ENCODE measurements at regions not wholly inside any gene's neighbourhood (a gene's known extent, or its start where the extent isn't known, plus 50 kb on each side); places are given as distances from the start of the nearest gene placed in this dataset.
"Not testable (repeated sequence)": the region's sequence is repeated elsewhere in the genome, so short reads cannot be mapped to it uniquely, and the experiment has no call there.

DNA sequence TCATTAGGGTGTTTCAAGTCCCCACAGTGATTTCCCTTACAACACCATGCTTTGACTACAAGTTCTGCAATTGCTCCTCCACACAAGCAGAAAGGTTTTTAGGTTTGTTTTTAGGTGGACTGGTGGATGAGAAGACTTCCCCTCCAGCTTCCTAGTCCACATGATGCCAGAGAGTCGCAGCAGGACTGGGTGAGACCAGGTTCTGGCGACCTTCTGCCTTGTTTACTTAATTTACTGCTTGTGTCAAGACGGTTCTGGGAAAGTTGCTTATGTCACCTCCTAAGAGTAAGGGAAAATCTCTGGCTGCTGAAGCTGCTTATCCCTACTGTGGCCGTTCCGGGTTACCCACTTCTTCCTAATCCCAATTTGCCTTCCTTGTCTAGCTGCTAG is 76.4 kb downstream of the GLUL start:
- DNase-seq (ENCODE audit: extremely low spot score): no peak
- ChIA-PET CTCF (interaction anchor here (1.5 kb wide), 1 partner anchor 39 kb away, joined by 3 read pairs; no protein-coding TSS in a partner anchor), POLR2A (no interaction called here)
- no peak for TF ChIP-seq CTCF (IDR thresholded peaks at IDR 0.05; ENCODE audit: control extremely low read depth, extremely low read depth, low read depth, missing control alignments)

DNA sequence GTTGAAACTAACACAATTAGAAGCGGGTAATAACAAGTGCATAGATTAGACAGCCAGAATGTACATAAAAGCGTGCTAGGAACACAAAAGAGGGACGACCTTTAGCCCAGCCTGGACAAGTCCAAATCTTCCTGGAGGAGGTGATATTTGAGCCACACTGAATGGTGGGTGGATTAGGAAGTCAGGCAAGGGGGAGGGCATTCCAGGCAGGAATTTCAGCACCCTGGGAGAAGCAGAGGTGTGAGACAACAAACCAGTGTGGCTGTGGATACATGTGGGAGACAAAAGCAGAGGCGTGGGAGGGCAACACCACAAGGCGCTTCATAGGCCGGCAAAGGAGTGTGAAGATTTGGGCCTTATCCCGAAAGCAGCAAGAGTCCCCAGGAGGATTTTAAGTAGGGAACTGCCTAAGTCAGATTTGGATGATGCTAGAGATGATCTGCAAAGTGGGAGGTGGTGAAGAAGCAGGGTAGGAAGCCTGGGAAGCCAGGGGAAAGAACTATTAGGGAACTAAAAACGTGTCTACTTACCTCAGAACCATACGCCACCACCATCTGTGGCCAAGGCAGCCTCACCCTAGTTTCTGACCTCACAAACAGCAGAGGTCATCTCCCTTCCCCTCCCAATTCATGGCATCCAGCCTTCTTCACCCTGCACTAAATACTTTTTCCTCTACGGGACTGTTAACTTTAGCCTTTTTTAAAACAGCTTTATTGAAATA is 81.8 kb downstream of the GLUL start:
- no peak for TF ChIP-seq CTCF (IDR thresholded peaks at IDR 0.05; ENCODE audit: control extremely low read depth, extremely low read depth, low read depth, missing control alignments)
- no peak for DNase-seq (ENCODE audit: extremely low spot score)
- ChIA-PET POLR2A (no interaction called here), CTCF (interaction anchor here (0.8 to 1.2 kb wide), 3 partner anchors 15 to 59 kb away, joined by 3 read pairs; no protein-coding TSS in a partner anchor)

- ChIA-PET POLR2A (no interaction called here), CTCF (interaction anchor here (0.7 to 0.8 kb wide), 2 partner anchors 30 to 32 kb away, joined by 3 read pairs; no protein-coding TSS in a partner anchor)
- TF ChIP-seq CTCF (IDR thresholded peaks at IDR 0.05; ENCODE audit: control extremely low read depth, extremely low read depth, low read depth, missing control alignments): no peak
- no peak for DNase-seq (ENCODE audit: extremely low spot score)
Measured at GRCh38 chr1:182308826-182309225, 82.8 kb downstream of the GLUL start.

- CTCF ChIA-PET; DNase-seq (ENCODE audit: extremely low spot score); POLR2A ChIA-PET: not testable (repeated sequence)
Measured at GRCh38 chr1:182307486-182307885, 84.1 kb downstream of the GLUL start.

GRCh38 chr1:182305861-182306260 is 85.7 kb downstream of the GLUL start:
- ChIA-PET POLR2A (no interaction called here), CTCF (no interaction called here)
- no peak for DNase-seq (ENCODE audit: extremely low spot score)
- no peak for TF ChIP-seq CTCF (IDR thresholded peaks at IDR 0.05; ENCODE audit: control extremely low read depth, extremely low read depth, low read depth, missing control alignments)

GRCh38 chr1:182304627-182305026 is 87.0 kb downstream of the GLUL start:
- ChIA-PET POLR2A (no interaction called here), CTCF (interaction anchor here (1.2 kb wide), 1 partner anchor 162 kb away, joined by 3 read pairs; no protein-coding TSS in a partner anchor)
- TF ChIP-seq CTCF (IDR thresholded peaks at IDR 0.05; ENCODE audit: control extremely low read depth, extremely low read depth, low read depth, missing control alignments): no peak
- no peak for DNase-seq (ENCODE audit: extremely low spot score)

GRCh38 chr1:182304218-182304617 is 87.4 kb downstream of the GLUL start:
- TF ChIP-seq CTCF (IDR thresholded peaks at IDR 0.05; ENCODE audit: control extremely low read depth, extremely low read depth, low read depth, missing control alignments): no peak
- no peak for DNase-seq (ENCODE audit: extremely low spot score)
- CTCF ChIA-PET: interaction anchor here (1.2 kb wide), 1 partner anchor 161 kb away, joined by 3 read pairs; no protein-coding TSS in a partner anchor

More at GRCh38 chr1:182304218-182304617, 87.4 kb downstream of the GLUL start:
- POLR2A ChIA-PET: no interaction called here

Measured in GM10248 (cell line).